ENCODE measurements at regions not wholly inside any gene's neighbourhood (a gene's known extent, or its start where the extent isn't known, plus 50 kb on each side); places are given as distances from the start of the nearest gene placed in this dataset.
"Not testable (repeated sequence)": the region's sequence is repeated elsewhere in the genome, so short reads cannot be mapped to it uniquely, and the experiment has no call there.

GRCh38 chr9:761176-761792, 80.2 kb upstream of the DMRT1 start:
- Histone ChIP-seq H3K36me3 (no peaks in the 10 kb centered on the region), H3K27ac (no peak overlapping the region), H3K9me3 (no peaks in the 10 kb centered on the region), H3K4me3 (ENCODE audit: low read depth in 1 of 2, low read length in 1 of 2) (no peak overlapping the region), H3K27me3 (no peaks in the 10 kb centered on the region), H3K4me1 (ENCODE audit: control insufficient read depth in 1 of 2, insufficient read depth in 1 of 2, low read depth in 1 of 2, low read length in 1 of 2) (peaks cover 7 to 18% of the 10 kb centered on the region in 2 experiments)
- no peak for TF ChIP-seq CTCF (IDR thresholded peaks at IDR 0.05)

- no peaks in the 10 kb centered on the region for H3K9me3 ChIP-seq
- TF ChIP-seq CTCF (IDR thresholded peaks at IDR 0.05) = no peak
- H3K27me3 ChIP-seq = no peaks in the 10 kb centered on the region
- H3K4me1 ChIP-seq (ENCODE audit: control insufficient read depth in 1 of 2, insufficient read depth in 1 of 2, low read depth in 1 of 2, low read length in 1 of 2) = peaks cover 6 to 15% of the 10 kb centered on the region in 2 experiments
- H3K36me3 ChIP-seq = no peaks in the 10 kb centered on the region
- no peak overlapping the region for H3K27ac ChIP-seq
- no peak overlapping the region for H3K4me3 ChIP-seq (ENCODE audit: low read depth in 1 of 2, low read length in 1 of 2)
Observed at GRCh38 chr9:761793-762560, 79.5 kb upstream of the DMRT1 start.

GRCh38 chr9:763692-764091, 77.8 kb upstream of the DMRT1 start:
- Histone ChIP-seq H3K9me3 (no peaks in the 10 kb centered on the region), H3K27ac (no peak overlapping the region), H3K4me3 (ENCODE audit: low read depth in 1 of 2, low read length in 1 of 2) (no peak overlapping the region), H3K27me3 (no peaks in the 10 kb centered on the region), H3K36me3 (no peaks in the 10 kb centered on the region), H3K4me1 (ENCODE audit: control insufficient read depth in 1 of 2, insufficient read depth in 1 of 2, low read depth in 1 of 2, low read length in 1 of 2) (peaks cover 4 to 8% of the 10 kb centered on the region in 2 experiments)
- no peak for TF ChIP-seq CTCF (IDR thresholded peaks at IDR 0.05)

- no peaks in the 10 kb centered on the region for H3K9me3 ChIP-seq
- no peak overlapping the region for H3K4me3 ChIP-seq (ENCODE audit: low read depth in 1 of 2, low read length in 1 of 2)
Observed at GRCh38 chr9:764105-764524, 77.4 kb upstream of the DMRT1 start.

GRCh38 chr9:764986-765385, 76.5 kb upstream of the DMRT1 start:
- TF ChIP-seq CTCF (IDR thresholded peaks at IDR 0.05) = no peak
- Histone ChIP-seq H3K9me3 (no peaks in the 10 kb centered on the region), H3K27me3 (no peaks in the 10 kb centered on the region), H3K36me3 (no peaks in the 10 kb centered on the region), H3K27ac (no peak overlapping the region), H3K4me3 (ENCODE audit: low read depth in 1 of 2, low read length in 1 of 2) (no peak overlapping the region), H3K4me1 (ENCODE audit: control insufficient read depth in 1 of 2, insufficient read depth in 1 of 2, low read depth in 1 of 2, low read length in 1 of 2) (peaks cover 4 to 8% of the 10 kb centered on the region in 2 experiments)

More at GRCh38 chr9:764105-764524, 77.4 kb upstream of the DMRT1 start:
- Histone ChIP-seq H3K27ac (no peak overlapping the region), H3K27me3 (no peaks in the 10 kb centered on the region), H3K36me3 (no peaks in the 10 kb centered on the region), H3K4me1 (ENCODE audit: control insufficient read depth in 1 of 2, insufficient read depth in 1 of 2, low read depth in 1 of 2, low read length in 1 of 2) (peaks cover 4 to 8% of the 10 kb centered on the region in 2 experiments)
- TF ChIP-seq CTCF (IDR thresholded peaks at IDR 0.05) = no peak

GRCh38 chr9:767061-767561, 74.4 kb upstream of the DMRT1 start:
- not testable (repeated sequence) for H3K9me3 ChIP-seq; H3K27me3 ChIP-seq; H3K4me1 ChIP-seq (ENCODE audit: control insufficient read depth in 1 of 2, insufficient read depth in 1 of 2, low read depth in 1 of 2, low read length in 1 of 2); H3K27ac ChIP-seq; H3K4me3 ChIP-seq (ENCODE audit: low read depth in 1 of 2, low read length in 1 of 2); H3K36me3 ChIP-seq
